Coronary artery (tissue), 2 donors: ENCODE measurements at regions not wholly inside any gene's neighbourhood (a gene's known extent, or its start where the extent isn't known, plus 50 kb on each side); places are given as distances from the start of the nearest gene placed in this dataset.

Source experiments
- DNase-seq: peaks from one replicate; pipeline ENCODE4 v3.0.0-alpha.2; 2017; ENCODE audit warnings: low spot score
- H3K27ac ChIP-seq, 2 donors: fragments of 200-600 bp; sonication (generic); one replicate each; pipeline ENCODE4 v1.5.1; 2016 to 2019
- H3K4me3 ChIP-seq: fragments of 200-600 bp; sonication (generic); 2 replicates; pipeline ENCODE4 v1.5.1; 2016; ENCODE audit warnings: mild to moderate bottlenecking, moderate library complexity
- TF ChIP-seq, protein P1 (sequence below): fragments of 200-600 bp; sonication (generic); IDR thresholded peaks from one replicate; pipeline ENCODE4 v1.5.1; 2019; ENCODE audit warnings: antibody characterized with exemption

DNA sequence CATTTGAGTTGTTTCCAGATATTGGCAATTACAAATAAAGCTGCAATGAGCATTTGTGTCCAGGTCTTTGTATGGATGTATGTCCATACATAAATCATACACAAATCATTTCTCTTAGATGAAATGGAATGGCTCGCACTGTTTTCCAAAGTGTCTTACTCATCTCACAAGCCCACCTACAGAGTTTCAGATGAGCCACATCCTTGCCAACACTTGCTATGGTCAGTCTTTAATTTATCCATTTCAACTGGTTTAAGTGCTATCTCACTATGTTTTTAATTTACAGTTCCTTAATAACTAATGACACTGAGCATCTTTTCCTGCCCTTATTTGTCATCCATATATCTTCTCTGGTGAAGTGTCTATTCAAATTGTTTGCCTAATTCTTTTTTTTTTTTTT, 132.9 kb upstream of the DIO3 start:
- H3K27ac ChIP-seq, result no peak overlapping the region
- DNase-seq, result no peak
- no peak overlapping the region for H3K4me3 ChIP-seq
- TF ChIP-seq, protein P1, sequence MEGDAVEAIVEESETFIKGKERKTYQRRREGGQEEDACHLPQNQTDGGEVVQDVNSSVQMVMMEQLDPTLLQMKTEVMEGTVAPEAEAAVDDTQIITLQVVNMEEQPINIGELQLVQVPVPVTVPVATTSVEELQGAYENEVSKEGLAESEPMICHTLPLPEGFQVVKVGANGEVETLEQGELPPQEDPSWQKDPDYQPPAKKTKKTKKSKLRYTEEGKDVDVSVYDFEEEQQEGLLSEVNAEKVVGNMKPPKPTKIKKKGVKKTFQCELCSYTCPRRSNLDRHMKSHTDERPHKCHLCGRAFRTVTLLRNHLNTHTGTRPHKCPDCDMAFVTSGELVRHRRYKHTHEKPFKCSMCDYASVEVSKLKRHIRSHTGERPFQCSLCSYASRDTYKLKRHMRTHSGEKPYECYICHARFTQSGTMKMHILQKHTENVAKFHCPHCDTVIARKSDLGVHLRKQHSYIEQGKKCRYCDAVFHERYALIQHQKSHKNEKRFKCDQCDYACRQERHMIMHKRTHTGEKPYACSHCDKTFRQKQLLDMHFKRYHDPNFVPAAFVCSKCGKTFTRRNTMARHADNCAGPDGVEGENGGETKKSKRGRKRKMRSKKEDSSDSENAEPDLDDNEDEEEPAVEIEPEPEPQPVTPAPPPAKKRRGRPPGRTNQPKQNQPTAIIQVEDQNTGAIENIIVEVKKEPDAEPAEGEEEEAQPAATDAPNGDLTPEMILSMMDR, result no peak

- H3K4me3 ChIP-seq, result no peak overlapping the region
- TF ChIP-seq, protein P1, result no peak
- H3K27ac ChIP-seq, result no peak overlapping the region
- no peak for DNase-seq
Measured at GRCh38 chr14:101435546-101435945, 125.7 kb upstream of the DIO3 start.

GRCh38 chr14:101439023-101439422, 122.3 kb upstream of the DIO3 start:
- TF ChIP-seq, protein P1, result no peak
- no peak for DNase-seq
- no peak overlapping the region for H3K4me3 ChIP-seq
- no peak overlapping the region for H3K27ac ChIP-seq

DNA sequence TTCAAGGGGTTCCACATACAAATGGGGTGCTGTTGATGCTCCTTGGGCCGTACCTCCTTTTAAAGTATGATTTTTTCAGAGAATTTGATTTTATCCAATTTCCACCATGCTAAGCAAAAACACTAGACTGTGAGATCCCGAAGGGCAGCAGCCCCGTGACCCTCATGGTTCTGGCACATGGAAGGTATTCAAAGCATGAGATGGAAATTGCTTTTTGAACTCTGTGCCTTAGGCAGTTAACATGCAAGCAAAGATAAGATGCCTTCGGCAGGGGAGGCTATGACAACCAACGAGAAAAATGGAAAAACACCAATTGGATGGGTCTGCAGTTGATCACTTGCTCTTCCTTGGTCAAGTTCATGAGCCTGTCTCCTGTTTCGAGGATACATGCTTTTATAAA, 120.8 kb upstream of the DIO3 start:
- Histone ChIP-seq H3K27ac (no peak overlapping the region), H3K4me3 (no peak overlapping the region)
- no peak for DNase-seq
- TF ChIP-seq, protein P1, result no peak

GRCh38 chr14:101441710-101442109, 119.6 kb upstream of the DIO3 start:
- TF ChIP-seq, protein P1, result no peak
- Histone ChIP-seq H3K27ac (no peak overlapping the region), H3K4me3 (no peak overlapping the region)
- DNase-seq, result no peak

GRCh38 chr14:101442451-101442850, 118.8 kb upstream of the DIO3 start:
- Histone ChIP-seq H3K27ac (no peak overlapping the region), H3K4me3 (no peak overlapping the region)
- TF ChIP-seq, protein P1, result no peak
- no peak for DNase-seq

DNA sequence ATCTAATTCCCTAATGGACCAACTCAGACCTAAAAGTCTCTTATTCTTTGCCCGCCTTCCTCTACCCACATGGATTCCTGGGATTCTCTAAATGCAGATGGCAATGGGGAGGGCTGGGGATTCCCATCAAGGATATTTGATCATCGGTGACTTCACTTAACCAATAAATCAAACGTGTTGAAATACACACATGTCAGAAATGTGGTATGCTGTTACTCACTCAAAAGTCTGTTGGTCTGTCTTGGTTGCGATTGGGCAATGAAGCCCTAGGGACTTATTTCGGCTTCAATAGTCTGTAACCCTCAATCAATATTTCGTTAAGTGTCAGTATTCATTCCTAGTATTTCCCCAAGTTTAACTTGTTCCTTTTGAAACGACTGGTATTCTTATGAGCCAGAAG, 117.2 kb upstream of the DIO3 start:
- DNase-seq, result no peak
- TF ChIP-seq, protein P1, result no peak
- Histone ChIP-seq H3K27ac (no peak overlapping the region), H3K4me3 (no peak overlapping the region)
